ENCODE measurements at regions not wholly inside any gene's neighbourhood (a gene's known extent, or its start where the extent isn't known, plus 50 kb on each side); places are given as distances from the start of the nearest gene placed in this dataset.
"Not testable (repeated sequence)": the region's sequence is repeated elsewhere in the genome, so short reads cannot be mapped to it uniquely, and the experiment has no call there.

GRCh38 chr1:199030541-199030940, 391.7 kb downstream of the PTPRC start:
- H3K27ac Mint-ChIP-seq; H3K9me3 Mint-ChIP-seq; H3K4me3 Mint-ChIP-seq; H3K36me3 Mint-ChIP-seq (ENCODE audit: insufficient read depth in 2 of 2); H3K27me3 Mint-ChIP-seq (ENCODE audit: low read depth); DNase-seq; ATAC-seq (replicated peaks in 1 of 2): not testable (repeated sequence)
- H3K4me1 Mint-ChIP-seq (ENCODE audit: low read depth) = peaks cover 35% of the 10 kb centered on the region

- not testable (repeated sequence) for H3K4me3 Mint-ChIP-seq; H3K27me3 Mint-ChIP-seq (ENCODE audit: low read depth); DNase-seq; H3K27ac Mint-ChIP-seq; H3K36me3 Mint-ChIP-seq (ENCODE audit: insufficient read depth in 2 of 2); H3K9me3 Mint-ChIP-seq; ATAC-seq (replicated peaks in 1 of 2)
- peaks cover 35% of the 10 kb centered on the region for H3K4me1 Mint-ChIP-seq (ENCODE audit: low read depth)
Observed at GRCh38 chr1:199031170-199031569, 392.3 kb downstream of the PTPRC start.

GRCh38 chr1:199032479-199032878, 393.6 kb downstream of the PTPRC start:
- not testable (repeated sequence) for DNase-seq; H3K27me3 Mint-ChIP-seq (ENCODE audit: low read depth); H3K36me3 Mint-ChIP-seq (ENCODE audit: insufficient read depth in 2 of 2); H3K4me3 Mint-ChIP-seq; H3K27ac Mint-ChIP-seq; H3K9me3 Mint-ChIP-seq; ATAC-seq (replicated peaks in 1 of 2)
- H3K4me1 Mint-ChIP-seq (ENCODE audit: low read depth) = peaks cover 35% of the 10 kb centered on the region

GRCh38 chr1:199033661-199034060, 394.8 kb downstream of the PTPRC start:
- Mint-ChIP-seq H3K4me3 (no peak overlapping the region), H3K27ac (no peak overlapping the region), H3K27me3 (ENCODE audit: low read depth) (no peaks in the 10 kb centered on the region), H3K9me3 (no peaks in the 10 kb centered on the region), H3K36me3 (ENCODE audit: insufficient read depth in 2 of 2) (peaks cover 0 to 2% of the 10 kb centered on the region in 2 donors), H3K4me1 (ENCODE audit: low read depth) (peaks cover 35% of the 10 kb centered on the region)
- DNase-seq = no peak
- ATAC-seq (replicated peaks in 1 of 2) = no peak

GRCh38 chr1:199038156-199038555, 399.3 kb downstream of the PTPRC start:
- Mint-ChIP-seq H3K9me3 (no peaks in the 10 kb centered on the region), H3K36me3 (ENCODE audit: insufficient read depth in 2 of 2) (no peaks in the 10 kb centered on the region), H3K4me1 (ENCODE audit: low read depth) (peaks cover 33% of the 10 kb centered on the region), H3K27ac (no peak overlapping the region), H3K4me3 (no peak overlapping the region), H3K27me3 (ENCODE audit: low read depth) (no peaks in the 10 kb centered on the region)
- DNase-seq (no peak), ATAC-seq (replicated peaks in 1 of 2) (no peak)

- DNase-seq (no peak), ATAC-seq (replicated peaks in 1 of 2) (no peak)
- Mint-ChIP-seq H3K4me1 (ENCODE audit: low read depth) (peaks cover 24% of the 10 kb centered on the region), H3K36me3 (ENCODE audit: insufficient read depth in 2 of 2) (peaks cover 0 to 2% of the 10 kb centered on the region in 2 donors), H3K4me3 (peak overlapping the region; percentile 35 to 70), H3K9me3 (no peaks in the 10 kb centered on the region), H3K27me3 (ENCODE audit: low read depth) (no peaks in the 10 kb centered on the region), H3K27ac (peak overlapping the region; percentile 77)
Observed at GRCh38 chr1:199040076-199040905, 401.5 kb downstream of the PTPRC start.

GRCh38 chr1:199041173-199041914, 402.5 kb downstream of the PTPRC start:
- peaks cover 0 to 2% of the 10 kb centered on the region in 2 donors for H3K36me3 Mint-ChIP-seq (ENCODE audit: insufficient read depth in 2 of 2)
- H3K27ac Mint-ChIP-seq = peak overlapping the region; percentile 59
- H3K9me3 Mint-ChIP-seq = no peaks in the 10 kb centered on the region
- ATAC-seq (replicated peaks in 1 of 2) (peak; percentile 91 to 93), DNase-seq (peak; percentile 11 to 37)
- H3K4me3 Mint-ChIP-seq = peak overlapping the region; percentile 54 to 65
- H3K4me1 Mint-ChIP-seq (ENCODE audit: low read depth) = peaks cover 23% of the 10 kb centered on the region
- no peaks in the 10 kb centered on the region for H3K27me3 Mint-ChIP-seq (ENCODE audit: low read depth)

GRCh38 chr1:199042193-199042592, 403.4 kb downstream of the PTPRC start:
- Mint-ChIP-seq H3K4me1 (ENCODE audit: low read depth) (peaks cover 23% of the 10 kb centered on the region), H3K36me3 (ENCODE audit: insufficient read depth in 2 of 2) (peaks cover 0 to 2% of the 10 kb centered on the region in 2 donors), H3K27me3 (ENCODE audit: low read depth) (no peaks in the 10 kb centered on the region), H3K4me3 (no peak overlapping the region), H3K9me3 (peaks cover 0 to 3% of the 10 kb centered on the region in 2 donors), H3K27ac (no peak overlapping the region)
- ATAC-seq (replicated peaks in 1 of 2) (no peak), DNase-seq (no peak)

GRCh38 chr1:199044191-199044590, 405.4 kb downstream of the PTPRC start:
- no peak for ATAC-seq (replicated peaks in 1 of 2)
- Mint-ChIP-seq H3K27ac (no peak overlapping the region), H3K4me1 (ENCODE audit: low read depth) (peaks cover 23% of the 10 kb centered on the region), H3K4me3 (no peak overlapping the region), H3K36me3 (ENCODE audit: insufficient read depth in 2 of 2) (peaks cover 1 to 12% of the 10 kb centered on the region in 2 donors), H3K27me3 (ENCODE audit: low read depth) (no peaks in the 10 kb centered on the region), H3K9me3 (peaks cover 3 to 7% of the 10 kb centered on the region in 2 donors)
- DNase-seq = no peak

GRCh38 chr1:199046618-199047017, 407.8 kb downstream of the PTPRC start:
- Mint-ChIP-seq H3K36me3 (ENCODE audit: insufficient read depth in 2 of 2) (peaks cover 3 to 14% of the 10 kb centered on the region in 2 donors), H3K4me3 (no peak overlapping the region), H3K27me3 (ENCODE audit: low read depth) (peaks cover 6% of the 10 kb centered on the region), H3K27ac (no peak overlapping the region), H3K9me3 (peaks cover 11 to 14% of the 10 kb centered on the region in 2 donors), H3K4me1 (ENCODE audit: low read depth) (peaks cover 3% of the 10 kb centered on the region)
- ATAC-seq (replicated peaks in 1 of 2) (no peak), DNase-seq (no peak)

GRCh38 chr1:199054694-199055093, 415.9 kb downstream of the PTPRC start:
- Mint-ChIP-seq H3K4me1 (ENCODE audit: low read depth) (no peaks in the 10 kb centered on the region), H3K36me3 (ENCODE audit: insufficient read depth in 2 of 2) (peaks cover 0 to 2% of the 10 kb centered on the region in 2 donors), H3K27ac (no peak overlapping the region), H3K9me3 (peaks cover 2 to 8% of the 10 kb centered on the region in 2 donors), H3K27me3 (ENCODE audit: low read depth) (peaks cover 6% of the 10 kb centered on the region), H3K4me3 (no peak overlapping the region)
- ATAC-seq (replicated peaks in 1 of 2) (no peak), DNase-seq (no peak)

- H3K4me1 Mint-ChIP-seq (ENCODE audit: low read depth) = no peaks in the 10 kb centered on the region
- H3K27me3 Mint-ChIP-seq (ENCODE audit: low read depth) = no peaks in the 10 kb centered on the region
- ATAC-seq (replicated peaks in 1 of 2) (no peak), DNase-seq (no peak)
- no peaks in the 10 kb centered on the region for H3K9me3 Mint-ChIP-seq
- no peak overlapping the region for H3K27ac Mint-ChIP-seq
- no peak overlapping the region for H3K4me3 Mint-ChIP-seq
- no peaks in the 10 kb centered on the region for H3K36me3 Mint-ChIP-seq (ENCODE audit: insufficient read depth in 2 of 2)
Observed at GRCh38 chr1:199057322-199057721, 418.5 kb downstream of the PTPRC start.

- Mint-ChIP-seq H3K9me3 (no peaks in the 10 kb centered on the region), H3K4me1 (ENCODE audit: low read depth) (no peaks in the 10 kb centered on the region), H3K4me3 (no peak overlapping the region), H3K27me3 (ENCODE audit: low read depth) (no peaks in the 10 kb centered on the region), H3K27ac (no peak overlapping the region), H3K36me3 (ENCODE audit: insufficient read depth in 2 of 2) (no peaks in the 10 kb centered on the region)
- ATAC-seq (replicated peaks in 1 of 2) = no peak
- DNase-seq = no peak
Observed at GRCh38 chr1:199058281-199058680, 419.4 kb downstream of the PTPRC start.
